ENCODE measurements at regions not wholly inside any gene's neighbourhood (a gene's known extent, or its start where the extent isn't known, plus 50 kb on each side); places are given as distances from the start of the nearest gene placed in this dataset.

- TF ChIP-seq EZH2phosphoT487 (IDR thresholded peaks at IDR 0.05; ENCODE audit: borderline replicate concordance, low read length) (no peak), CTCF (conservative IDR thresholded peaks at IDR 0.05; ENCODE audit: low read depth, low read length) (no peak), EZH2 (IDR thresholded peaks at IDR 0.05; ENCODE audit: low read length, unreplicated experiment) (no peak)
Observed at GRCh38 chr1:165053351-165053750, 303.2 kb downstream of the LMX1A start.

Measured in PC-3 (cell line).